DMS79 treated with DMSO at 0.1 percent for 48 hours (cell line): ENCODE measurements at regions not wholly inside any gene's neighbourhood (a gene's known extent, or its start where the extent isn't known, plus 50 kb on each side); places are given as distances from the start of the nearest gene placed in this dataset.
"Not testable (repeated sequence)": the region's sequence is repeated elsewhere in the genome, so short reads cannot be mapped to it uniquely, and the experiment has no call there.

ENCODE experiments used
- DNase-seq: peaks from one replicate; lab custom pipeline; 2025; lab: John Stamatoyannopoulos, UW

DNA sequence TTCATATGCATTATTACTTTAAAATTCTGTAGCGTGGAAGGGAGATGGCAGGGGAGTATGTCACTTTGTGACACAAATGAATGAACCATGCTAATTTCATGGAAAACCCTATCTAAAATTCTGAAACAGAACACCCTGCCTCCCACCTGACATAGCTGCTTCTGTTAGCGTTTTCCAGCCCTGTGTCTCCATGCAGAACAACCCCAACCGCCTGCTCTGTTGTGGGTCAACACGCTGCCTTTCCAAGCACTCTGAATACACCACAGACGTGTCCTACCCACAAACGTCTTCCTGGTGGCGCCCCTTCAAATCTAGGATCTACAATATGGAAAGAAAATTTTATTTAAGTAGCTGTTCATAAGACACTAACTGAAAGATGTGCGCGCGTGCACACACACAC, 238.6 kb downstream of the TRIML1 start:
- no peak for DNase-seq

GRCh38 chr4:188383180-188383579, 243.9 kb downstream of the TRIML1 start:
- no peak for DNase-seq

DNA sequence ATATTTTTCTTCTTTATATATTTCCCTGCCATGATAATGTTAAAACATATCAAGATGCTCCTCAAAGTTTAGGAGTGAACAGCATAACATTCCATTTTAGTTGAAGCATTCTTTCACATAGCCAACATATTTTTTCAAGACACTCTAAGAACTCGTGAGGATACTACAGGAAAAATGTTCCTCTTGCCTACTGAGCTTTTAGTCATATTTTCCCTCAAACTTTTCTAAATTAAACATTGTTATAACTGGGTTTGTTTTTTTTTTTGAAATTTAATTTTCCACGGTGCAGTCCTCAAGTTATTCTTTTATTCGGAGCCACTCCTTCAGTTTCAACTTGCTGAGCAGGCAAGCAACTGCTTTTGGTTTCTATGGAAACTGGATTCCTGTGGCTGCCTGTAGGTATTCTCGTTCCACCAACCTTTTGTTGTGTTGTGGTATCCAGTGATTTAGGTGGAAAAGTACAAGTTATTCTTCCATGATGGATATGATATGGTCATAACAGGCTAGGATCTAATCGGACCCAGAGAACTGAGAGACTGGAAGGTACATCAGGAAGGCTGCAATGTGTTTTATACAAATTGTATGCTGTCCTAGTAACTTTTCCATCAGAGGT, 248.0 kb downstream of the TRIML1 start:
- no peak for DNase-seq

DNA sequence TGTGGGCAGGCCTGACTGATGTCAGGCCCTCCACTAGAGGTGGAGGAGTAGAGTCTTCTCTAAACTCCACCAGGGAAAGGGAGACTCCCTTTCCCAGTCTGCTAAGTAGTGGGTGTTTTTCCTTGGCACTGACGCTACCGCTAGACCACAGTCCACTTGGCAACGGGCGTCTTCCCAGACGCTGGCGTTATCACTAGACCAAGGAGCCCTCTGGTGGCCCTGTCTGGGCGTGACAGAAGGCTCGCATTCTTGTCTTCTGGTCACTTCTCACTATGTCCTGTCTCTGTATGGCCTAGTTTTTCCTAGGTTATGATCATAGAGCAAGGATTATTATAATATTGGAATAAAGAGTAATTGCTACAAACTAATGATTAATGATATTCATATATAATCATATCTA, 252.1 kb downstream of the TRIML1 start:
- DNase-seq: not testable (repeated sequence)

DNA sequence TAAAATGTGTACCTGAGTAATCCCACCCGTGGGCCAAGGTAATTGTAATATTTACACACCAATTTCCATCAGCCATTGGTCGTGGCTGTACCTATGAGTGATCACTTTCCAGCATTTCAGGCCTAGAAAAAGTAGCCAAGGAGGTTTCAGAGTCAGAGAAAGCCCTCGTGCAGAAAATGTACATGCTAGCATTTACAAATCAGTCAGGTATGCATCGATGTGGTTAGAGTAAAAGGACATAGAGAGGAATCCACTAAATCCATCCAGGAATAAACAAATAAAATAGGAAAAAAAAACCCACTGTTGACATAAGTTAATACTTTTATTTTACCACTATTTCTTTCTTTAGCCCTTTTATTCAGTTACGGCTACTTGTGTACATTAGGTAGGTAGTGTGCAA, 256.8 kb downstream of the TRIML1 start:
- no peak for DNase-seq

DNA sequence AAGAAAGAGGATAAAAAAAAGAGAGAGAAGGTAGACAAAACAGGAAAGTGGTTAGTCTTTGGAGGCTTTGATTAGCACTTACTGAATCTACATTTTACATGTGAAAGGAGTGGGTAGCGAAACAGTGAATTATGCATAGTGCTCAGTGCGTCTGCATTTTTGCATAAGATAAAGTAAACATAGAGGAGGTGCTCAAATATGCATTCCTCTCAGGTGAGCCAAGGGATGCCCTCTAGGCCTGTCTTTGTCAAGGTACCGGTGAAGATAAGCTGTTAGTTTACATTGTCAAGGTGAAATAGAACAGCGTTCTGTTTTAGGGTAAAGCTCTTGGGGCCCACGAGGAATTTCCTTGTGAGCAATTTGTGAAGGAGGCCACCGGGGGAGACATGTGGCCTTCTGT, 260.6 kb downstream of the TRIML1 start:
- DNase-seq: no peak

GRCh38 chr4:188400451-188400850, 261.2 kb downstream of the TRIML1 start:
- no peak for DNase-seq

- no peak for DNase-seq
Observed at GRCh38 chr4:188403272-188403671, 264.0 kb downstream of the TRIML1 start.

- DNase-seq: not testable (repeated sequence)
Observed at GRCh38 chr4:188405071-188405835, 266.0 kb downstream of the TRIML1 start.

GRCh38 chr4:188408244-188409030, 269.2 kb downstream of the TRIML1 start:
- no peak for DNase-seq

DNA sequence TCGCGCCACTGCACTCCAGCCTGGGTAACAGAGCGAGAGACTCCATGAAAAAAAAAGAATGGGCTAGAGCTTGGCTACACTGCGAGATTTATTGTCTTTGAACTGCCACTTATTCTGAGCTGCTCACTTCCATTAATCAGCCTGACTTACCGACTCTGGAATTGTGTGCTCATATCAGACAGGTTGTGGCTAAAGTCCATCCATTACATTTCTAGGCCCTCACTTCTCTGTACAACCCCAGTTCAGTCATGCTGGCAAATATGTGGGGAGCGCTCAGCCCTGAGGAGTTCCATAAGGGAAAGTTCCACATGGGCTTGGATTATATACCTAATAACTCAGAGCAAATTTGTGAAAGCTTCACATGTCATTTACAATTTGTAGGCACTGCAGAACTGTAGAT, 270.6 kb downstream of the TRIML1 start:
- no peak for DNase-seq

GRCh38 chr4:188411805-188412204, 272.6 kb downstream of the TRIML1 start:
- DNase-seq: no peak

DNA sequence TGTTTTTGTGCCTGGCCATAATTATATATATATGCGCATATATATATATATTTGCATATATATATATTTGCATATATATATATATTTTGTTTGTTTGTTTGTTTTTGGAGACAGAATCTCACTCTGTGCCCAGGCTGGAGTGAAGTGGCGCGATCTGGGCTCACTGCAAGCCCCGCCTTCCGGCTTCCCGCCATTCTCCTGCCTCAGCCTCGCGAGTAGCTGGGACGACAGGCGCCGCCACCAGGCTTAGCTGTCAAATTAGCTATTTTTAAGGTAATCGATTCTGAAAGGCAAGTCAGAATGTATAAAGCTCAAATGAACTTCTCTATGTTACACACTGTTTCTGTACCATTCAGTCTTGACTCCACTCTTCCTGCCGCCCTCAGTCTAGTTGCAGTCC, 273.3 kb downstream of the TRIML1 start:
- DNase-seq: no peak

GRCh38 chr4:188414441-188414840, 275.2 kb downstream of the TRIML1 start:
- DNase-seq: no peak

GRCh38 chr4:188417181-188417580, 277.9 kb downstream of the TRIML1 start:
- DNase-seq: no peak

GRCh38 chr4:188423039-188423438, 283.8 kb downstream of the TRIML1 start:
- DNase-seq: no peak

GRCh38 chr4:188428935-188429334, 289.7 kb downstream of the TRIML1 start:
- no peak for DNase-seq

- no peak for DNase-seq
Observed at GRCh38 chr4:188429965-188430364, 290.7 kb downstream of the TRIML1 start.

DNA sequence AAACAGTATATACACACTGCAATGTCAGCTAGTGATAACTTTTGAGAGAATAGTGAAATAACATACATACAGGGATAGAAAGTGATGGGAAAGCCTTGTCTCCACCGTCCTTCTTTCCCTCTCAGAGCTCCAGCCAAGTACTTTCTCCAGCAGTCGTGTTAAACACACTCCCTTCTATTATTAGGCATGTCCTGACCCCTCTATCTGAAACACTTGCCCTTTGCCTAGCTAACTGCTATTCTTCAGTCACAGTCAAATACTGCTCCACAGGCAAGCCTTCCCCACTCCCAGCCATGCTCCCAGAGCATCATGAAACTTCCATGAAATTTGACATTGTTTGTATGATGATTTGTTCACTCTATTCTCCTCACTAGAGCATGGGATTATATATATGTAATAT, 291.1 kb downstream of the TRIML1 start:
- no peak for DNase-seq

- no peak for DNase-seq
Observed at GRCh38 chr4:188432328-188432727, 293.1 kb downstream of the TRIML1 start.

DNA sequence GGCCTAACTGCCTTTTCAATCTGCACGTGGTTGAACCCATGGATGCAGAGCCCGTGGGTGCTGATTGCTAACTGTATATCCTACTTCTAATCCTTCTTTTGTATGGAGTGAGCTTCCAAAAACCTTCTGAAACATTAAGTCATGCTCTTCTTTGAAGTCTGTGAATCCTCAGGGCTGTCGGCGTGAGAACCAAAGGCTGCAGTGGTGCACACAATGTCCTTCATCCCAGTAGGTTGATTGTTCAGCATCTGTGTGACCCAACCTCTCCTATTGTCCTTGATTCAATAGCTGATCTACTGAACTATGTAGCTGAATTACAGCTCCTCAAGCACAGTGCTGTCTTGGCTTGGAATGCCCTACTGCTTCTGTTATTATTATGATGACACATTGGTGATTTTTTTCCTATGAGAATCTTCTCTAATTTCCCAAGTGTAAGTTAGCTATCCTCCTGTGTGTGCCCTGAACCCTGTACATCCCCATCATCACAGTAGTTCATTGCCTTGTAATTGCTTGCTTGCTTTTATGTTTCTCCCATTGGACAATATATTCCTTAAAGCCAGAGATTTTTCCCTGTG, 294.6 kb downstream of the TRIML1 start:
- DNase-seq: no peak

GRCh38 chr4:188434643-188435042, 295.4 kb downstream of the TRIML1 start:
- no peak for DNase-seq

GRCh38 chr4:188435381-188435780, 296.1 kb downstream of the TRIML1 start:
- no peak for DNase-seq
